Fibroblast of lung (primary cell): ENCODE measurements at regions not wholly inside any gene's neighbourhood (a gene's known extent, or its start where the extent isn't known, plus 50 kb on each side); places are given as distances from the start of the nearest gene placed in this dataset.

Experiments
- EZH2 ChIP-seq: IDR thresholded peaks from 2 replicates; pipeline ENCODE4 v1.5.1; 2012; ENCODE audit warnings: low read length, control low read depth, mild to moderate bottlenecking; ENCODE audit errors: missing control alignments
- TF ChIP-seq, protein P1 (sequence below), 2 donors: IDR thresholded peaks in 1 of 2; conservative IDR thresholded peaks in 1 of 2; 1 replicate in 1 of 2; 2 replicates in 1 of 2; pipeline ENCODE4 v1.5.1; 2011 to 2012; ENCODE audit warnings: low read length in 2 of 2, control low read depth in 1 of 2, inconsistent platforms in 1 of 2, low read depth in 1 of 2, mild to moderate bottlenecking in 1 of 2

- TF ChIP-seq, protein P1, sequence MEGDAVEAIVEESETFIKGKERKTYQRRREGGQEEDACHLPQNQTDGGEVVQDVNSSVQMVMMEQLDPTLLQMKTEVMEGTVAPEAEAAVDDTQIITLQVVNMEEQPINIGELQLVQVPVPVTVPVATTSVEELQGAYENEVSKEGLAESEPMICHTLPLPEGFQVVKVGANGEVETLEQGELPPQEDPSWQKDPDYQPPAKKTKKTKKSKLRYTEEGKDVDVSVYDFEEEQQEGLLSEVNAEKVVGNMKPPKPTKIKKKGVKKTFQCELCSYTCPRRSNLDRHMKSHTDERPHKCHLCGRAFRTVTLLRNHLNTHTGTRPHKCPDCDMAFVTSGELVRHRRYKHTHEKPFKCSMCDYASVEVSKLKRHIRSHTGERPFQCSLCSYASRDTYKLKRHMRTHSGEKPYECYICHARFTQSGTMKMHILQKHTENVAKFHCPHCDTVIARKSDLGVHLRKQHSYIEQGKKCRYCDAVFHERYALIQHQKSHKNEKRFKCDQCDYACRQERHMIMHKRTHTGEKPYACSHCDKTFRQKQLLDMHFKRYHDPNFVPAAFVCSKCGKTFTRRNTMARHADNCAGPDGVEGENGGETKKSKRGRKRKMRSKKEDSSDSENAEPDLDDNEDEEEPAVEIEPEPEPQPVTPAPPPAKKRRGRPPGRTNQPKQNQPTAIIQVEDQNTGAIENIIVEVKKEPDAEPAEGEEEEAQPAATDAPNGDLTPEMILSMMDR (conservative IDR thresholded peaks at IDR 0.05 in 1 of 2, IDR thresholded peaks at IDR 0.05 in 1 of 2; ENCODE audit: low read depth in 1 of 2, low read length in 2 of 2): no peak
- no peak for TF ChIP-seq EZH2
Observed at GRCh38 chr13:80036845-80037504, 304.0 kb downstream of the SPRY2 start.
